ENCODE measurements at regions not wholly inside any gene's neighbourhood (a gene's known extent, or its start where the extent isn't known, plus 50 kb on each side); places are given as distances from the start of the nearest gene placed in this dataset.

DNA sequence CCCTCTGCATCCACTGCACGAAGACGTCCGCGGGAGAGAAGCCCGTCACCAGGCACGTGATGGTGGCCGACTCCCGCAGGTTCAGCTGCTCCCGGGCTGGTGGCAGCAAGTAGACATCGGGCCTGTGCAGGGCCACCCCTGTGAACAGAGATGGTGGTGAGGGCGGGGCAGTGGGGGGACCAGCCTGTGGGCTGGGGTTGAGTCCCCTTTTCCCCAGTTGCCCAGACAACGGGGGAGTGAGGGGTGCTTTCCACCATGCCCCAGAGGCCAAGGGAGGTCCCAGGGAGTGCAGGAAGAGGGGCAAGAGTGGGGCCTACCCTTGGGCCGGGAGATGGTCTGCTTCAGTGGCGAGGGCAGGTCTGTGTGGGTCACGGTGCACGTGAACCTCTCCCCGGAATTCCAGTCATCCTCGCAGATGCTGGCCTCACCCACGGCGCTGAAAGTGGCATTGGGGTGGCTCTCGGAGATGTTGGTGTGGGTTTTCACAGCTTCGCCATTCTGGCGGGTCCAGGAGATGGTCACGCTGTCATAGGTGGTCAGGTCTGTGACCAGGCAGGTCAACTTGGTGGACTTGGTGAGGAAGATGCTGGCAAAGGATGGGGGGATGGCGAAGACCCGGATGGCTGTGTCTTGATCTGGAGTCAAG is 328.3 kb downstream of the TMEM121 start:
- Histone ChIP-seq H2AK5ac (ENCODE audit: low read length) (no peak overlapping the region), H2BK120ac (ENCODE audit: insufficient read depth, low read length, poor library complexity) (no peak overlapping the region), H3K4me1 (ENCODE audit: control insufficient read depth in 1 of 2, insufficient read depth in 2 of 2, low read length in 2 of 2) (no peaks in the 10 kb centered on the region), H3K4ac (ENCODE audit: low read depth, low read length) (no peak overlapping the region), H4K8ac (ENCODE audit: low read depth, low read length) (no peak overlapping the region), H2BK5ac (ENCODE audit: low read depth, low read length, poor library complexity) (no peak overlapping the region), H3K23ac (ENCODE audit: low read length) (no peak overlapping the region), H4K91ac (ENCODE audit: low read depth, low read length) (no peak overlapping the region), H3K4me3 (ENCODE audit: low read depth, low read length) (no peak overlapping the region), H4K12ac (ENCODE audit: low read depth, low read length) (no peak overlapping the region), H3K27ac (ENCODE audit: low read depth, low read length) (no peak overlapping the region), H3K18ac (ENCODE audit: low read length) (no peak overlapping the region), H3K9ac (ENCODE audit: low read length) (no peak overlapping the region), H3K79me2 (ENCODE audit: control insufficient read depth, insufficient read depth, low read length, poor library complexity) (no peaks in the 10 kb centered on the region), H3K9me3 (ENCODE audit: insufficient read depth, low read depth, low read length) (peaks cover 96% of the 10 kb centered on the region), H3K36me3 (ENCODE audit: control insufficient read depth in 1 of 2, insufficient read depth in 2 of 2, low read length in 2 of 2) (no peaks in the 10 kb centered on the region), H3K14ac (ENCODE audit: low read length) (no peak overlapping the region), H3K27me3 (ENCODE audit: insufficient read depth, low read length) (no peaks in the 10 kb centered on the region), H2BK12ac (ENCODE audit: low read length) (no peak overlapping the region), H3K79me1 (ENCODE audit: low read length) (no peaks in the 10 kb centered on the region), H2AFZ (ENCODE audit: insufficient read depth, low read length, poor library complexity) (no peak overlapping the region), H3K4me2 (ENCODE audit: low read length) (no peak overlapping the region)
- WGBS (ENCODE audit: extremely low coverage, insufficient coverage, insufficient read length), result no CpG with 5 or more reads among the region's 26 CpGs
- DNase-seq, result no peak

DNA sequence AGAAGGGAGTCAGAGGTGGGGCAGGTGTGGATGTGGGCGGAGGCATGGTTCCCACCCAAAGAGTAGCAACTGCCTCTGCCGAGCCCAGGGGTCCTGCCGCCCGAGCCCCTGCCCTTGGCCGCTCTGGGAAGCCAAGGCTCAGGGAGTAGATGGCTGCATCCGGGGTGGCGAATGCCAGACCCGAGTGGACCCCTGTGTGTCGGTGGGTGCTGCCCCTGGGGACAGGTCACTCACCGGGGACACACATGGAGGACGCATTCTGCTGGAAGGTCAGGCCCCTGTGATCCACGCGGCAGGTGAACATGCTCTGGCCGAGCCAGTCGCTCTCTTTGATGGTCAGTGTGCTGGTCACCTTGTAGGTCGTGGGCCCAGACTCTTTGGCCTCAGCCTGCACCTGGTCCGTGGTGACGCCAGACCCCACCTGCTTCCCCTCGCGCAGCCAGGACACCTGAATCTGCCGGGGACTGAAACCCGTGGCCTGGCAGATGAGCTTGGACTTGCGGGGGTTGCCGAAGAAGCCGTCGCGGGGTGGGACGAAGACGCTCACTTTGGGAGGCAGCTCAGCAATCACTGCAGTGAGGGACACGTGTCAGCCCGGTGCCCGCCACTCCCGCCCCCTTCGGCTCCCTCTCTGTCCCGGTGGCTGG is 329.0 kb downstream of the TMEM121 start:
- H3K36me3 ChIP-seq (ENCODE audit: control insufficient read depth in 1 of 2, insufficient read depth in 2 of 2, low read length in 2 of 2), result no peaks in the 10 kb centered on the region
- no peak overlapping the region for H3K4me2 ChIP-seq (ENCODE audit: low read length)
- peak overlapping the region; percentile 39 for H3K4me3 ChIP-seq (ENCODE audit: low read depth, low read length)
- H3K9me3 ChIP-seq (ENCODE audit: insufficient read depth, low read depth, low read length), result peaks cover 96% of the 10 kb centered on the region
- no peak overlapping the region for H3K9ac ChIP-seq (ENCODE audit: low read length)
- no peaks in the 10 kb centered on the region for H3K4me1 ChIP-seq (ENCODE audit: control insufficient read depth in 1 of 2, insufficient read depth in 2 of 2, low read length in 2 of 2)
- no peaks in the 10 kb centered on the region for H3K27me3 ChIP-seq (ENCODE audit: insufficient read depth, low read length)
- H3K4ac ChIP-seq (ENCODE audit: low read depth, low read length), result no peak overlapping the region
- no peak overlapping the region for H3K27ac ChIP-seq (ENCODE audit: low read depth, low read length)
- H3K23ac ChIP-seq (ENCODE audit: low read length), result no peak overlapping the region
- no peaks in the 10 kb centered on the region for H3K79me1 ChIP-seq (ENCODE audit: low read length)
- WGBS (ENCODE audit: extremely low coverage, insufficient coverage, insufficient read length), result no CpG with 5 or more reads among the region's 35 CpGs
- H3K18ac ChIP-seq (ENCODE audit: low read length), result no peak overlapping the region
- no peaks in the 10 kb centered on the region for H3K79me2 ChIP-seq (ENCODE audit: control insufficient read depth, insufficient read depth, low read length, poor library complexity)
- H2AFZ ChIP-seq (ENCODE audit: insufficient read depth, low read length, poor library complexity), result no peak overlapping the region
- no peak overlapping the region for H3K14ac ChIP-seq (ENCODE audit: low read length)
- no peak overlapping the region for H2BK120ac ChIP-seq (ENCODE audit: insufficient read depth, low read length, poor library complexity)
- no peak overlapping the region for H2BK12ac ChIP-seq (ENCODE audit: low read length)
- no peak for DNase-seq
- H2BK5ac ChIP-seq (ENCODE audit: low read depth, low read length, poor library complexity), result no peak overlapping the region
- H4K12ac ChIP-seq (ENCODE audit: low read depth, low read length), result no peak overlapping the region
- H4K8ac ChIP-seq (ENCODE audit: low read depth, low read length), result no peak overlapping the region
- no peak overlapping the region for H2AK5ac ChIP-seq (ENCODE audit: low read length)
- no peak overlapping the region for H4K91ac ChIP-seq (ENCODE audit: low read depth, low read length)

DNA sequence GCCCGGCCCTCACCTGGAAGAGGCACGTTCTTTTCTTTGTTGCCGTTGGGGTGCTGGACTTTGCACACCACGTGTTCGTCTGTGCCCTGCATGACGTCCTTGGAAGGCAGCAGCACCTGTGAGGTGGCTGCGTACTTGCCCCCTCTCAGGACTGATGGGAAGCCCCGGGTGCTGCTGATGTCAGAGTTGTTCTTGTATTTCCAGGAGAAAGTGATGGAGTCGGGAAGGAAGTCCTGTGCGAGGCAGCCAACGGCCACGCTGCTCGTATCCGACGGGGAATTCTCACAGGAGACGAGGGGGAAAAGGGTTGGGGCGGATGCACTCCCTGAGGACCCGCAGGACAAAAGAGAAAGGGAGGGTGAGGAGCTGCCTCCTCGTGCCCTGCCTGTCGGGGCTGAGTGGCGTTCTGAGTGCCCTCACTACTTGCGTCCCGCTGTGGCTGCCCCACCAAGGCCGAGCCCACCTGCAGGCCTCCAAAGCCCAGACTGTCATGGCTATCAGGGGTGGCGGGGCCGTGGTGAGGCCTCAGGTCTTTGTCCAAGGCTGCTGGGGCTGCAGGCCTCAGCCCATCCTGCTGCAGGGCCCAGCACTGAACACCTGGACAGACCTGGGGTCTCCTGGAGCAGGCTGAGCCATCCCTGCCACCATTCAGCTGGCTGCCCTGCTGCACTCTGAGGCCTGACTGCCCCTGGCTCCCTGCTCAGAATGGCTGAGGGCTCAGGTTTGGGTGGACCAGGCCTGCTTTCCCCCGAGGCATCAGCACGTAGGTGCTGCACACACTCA is 329.7 kb downstream of the TMEM121 start:
- no peak overlapping the region for H2AFZ ChIP-seq (ENCODE audit: insufficient read depth, low read length, poor library complexity)
- H3K9ac ChIP-seq (ENCODE audit: low read length), result no peak overlapping the region
- no peak overlapping the region for H2BK120ac ChIP-seq (ENCODE audit: insufficient read depth, low read length, poor library complexity)
- H3K4me3 ChIP-seq (ENCODE audit: low read depth, low read length), result no peak overlapping the region
- H3K4me1 ChIP-seq (ENCODE audit: control insufficient read depth in 1 of 2, insufficient read depth in 2 of 2, low read length in 2 of 2), result no peaks in the 10 kb centered on the region
- H3K4me2 ChIP-seq (ENCODE audit: low read length), result no peak overlapping the region
- no peak overlapping the region for H3K27ac ChIP-seq (ENCODE audit: low read depth, low read length)
- H3K79me1 ChIP-seq (ENCODE audit: low read length), result no peaks in the 10 kb centered on the region
- no peaks in the 10 kb centered on the region for H3K36me3 ChIP-seq (ENCODE audit: control insufficient read depth in 1 of 2, insufficient read depth in 2 of 2, low read length in 2 of 2)
- H3K23ac ChIP-seq (ENCODE audit: low read length), result no peak overlapping the region
- H3K18ac ChIP-seq (ENCODE audit: low read length), result no peak overlapping the region
- no CpG with 5 or more reads among the region's 28 CpGs for WGBS (ENCODE audit: extremely low coverage, insufficient coverage, insufficient read length)
- H2BK12ac ChIP-seq (ENCODE audit: low read length), result no peak overlapping the region
- no peak for DNase-seq
- H3K4ac ChIP-seq (ENCODE audit: low read depth, low read length), result no peak overlapping the region
- peaks cover 95% of the 10 kb centered on the region for H3K9me3 ChIP-seq (ENCODE audit: insufficient read depth, low read depth, low read length)
- no peaks in the 10 kb centered on the region for H3K27me3 ChIP-seq (ENCODE audit: insufficient read depth, low read length)
- no peak overlapping the region for H2AK5ac ChIP-seq (ENCODE audit: low read length)
- H4K91ac ChIP-seq (ENCODE audit: low read depth, low read length), result no peak overlapping the region
- no peak overlapping the region for H4K8ac ChIP-seq (ENCODE audit: low read depth, low read length)
- H3K14ac ChIP-seq (ENCODE audit: low read length), result no peak overlapping the region
- H2BK5ac ChIP-seq (ENCODE audit: low read depth, low read length, poor library complexity), result no peak overlapping the region
- H4K12ac ChIP-seq (ENCODE audit: low read depth, low read length), result no peak overlapping the region
- H3K79me2 ChIP-seq (ENCODE audit: control insufficient read depth, insufficient read depth, low read length, poor library complexity), result no peaks in the 10 kb centered on the region

DNA sequence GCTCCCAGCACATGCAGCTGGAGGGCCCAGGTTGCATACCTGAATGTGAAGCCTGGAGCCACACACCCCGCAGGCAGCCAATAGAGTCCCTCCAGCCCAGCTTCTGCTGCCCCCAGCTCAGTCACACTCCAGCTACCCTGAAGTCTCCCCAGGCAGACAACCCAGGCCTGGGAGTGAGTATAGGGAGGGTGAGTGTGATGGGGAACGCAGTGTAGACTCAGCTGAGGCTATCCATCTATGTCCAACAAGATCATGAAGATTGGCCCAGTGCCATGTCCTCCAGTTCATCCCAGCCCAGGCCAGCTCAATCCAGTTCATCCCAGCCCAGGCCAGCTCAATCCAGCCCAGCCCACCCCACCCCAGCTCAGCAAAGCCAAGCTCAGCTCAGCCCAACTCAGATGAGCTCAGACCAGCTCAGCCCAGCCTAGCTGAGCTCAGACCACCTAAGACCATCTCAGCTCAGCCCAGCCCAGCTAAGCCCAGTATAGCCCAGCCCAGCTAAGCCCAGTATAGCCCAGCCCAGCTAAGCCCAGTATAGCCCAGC is 330.4 kb downstream of the TMEM121 start:
- Histone ChIP-seq H3K4me2 (ENCODE audit: low read length) (no peak overlapping the region), H3K79me1 (ENCODE audit: low read length) (no peaks in the 10 kb centered on the region), H3K4ac (ENCODE audit: low read depth, low read length) (no peak overlapping the region), H4K91ac (ENCODE audit: low read depth, low read length) (no peak overlapping the region), H3K4me3 (ENCODE audit: low read depth, low read length) (no peak overlapping the region), H4K8ac (ENCODE audit: low read depth, low read length) (no peak overlapping the region), H3K27me3 (ENCODE audit: insufficient read depth, low read length) (no peaks in the 10 kb centered on the region), H2BK120ac (ENCODE audit: insufficient read depth, low read length, poor library complexity) (no peak overlapping the region), H3K9me3 (ENCODE audit: insufficient read depth, low read depth, low read length) (peaks cover 92% of the 10 kb centered on the region), H2BK5ac (ENCODE audit: low read depth, low read length, poor library complexity) (no peak overlapping the region), H3K23ac (ENCODE audit: low read length) (no peak overlapping the region), H3K9ac (ENCODE audit: low read length) (no peak overlapping the region), H3K14ac (ENCODE audit: low read length) (no peak overlapping the region), H2AK5ac (ENCODE audit: low read length) (no peak overlapping the region), H3K79me2 (ENCODE audit: control insufficient read depth, insufficient read depth, low read length, poor library complexity) (no peaks in the 10 kb centered on the region), H2BK12ac (ENCODE audit: low read length) (no peak overlapping the region), H3K27ac (ENCODE audit: low read depth, low read length) (no peak overlapping the region), H2AFZ (ENCODE audit: insufficient read depth, low read length, poor library complexity) (no peak overlapping the region), H3K36me3 (ENCODE audit: control insufficient read depth in 1 of 2, insufficient read depth in 2 of 2, low read length in 2 of 2) (no peaks in the 10 kb centered on the region), H4K12ac (ENCODE audit: low read depth, low read length) (no peak overlapping the region), H3K18ac (ENCODE audit: low read length) (no peak overlapping the region), H3K4me1 (ENCODE audit: control insufficient read depth in 1 of 2, insufficient read depth in 2 of 2, low read length in 2 of 2) (no peaks in the 10 kb centered on the region)
- no CpG with 5 or more reads among the region's 2 CpGs for WGBS (ENCODE audit: extremely low coverage, insufficient coverage, insufficient read length)
- DNase-seq, result no peak
